Small intestine (tissue), 7 donors: ENCODE measurements at regions not wholly inside any gene's neighbourhood (a gene's known extent, or its start where the extent isn't known, plus 50 kb on each side); places are given as distances from the start of the nearest gene placed in this dataset.

Experiments
- DNase-seq, 2 donors: peaks; one replicate each; pipeline versions ENCODE4 v3.0.0 to v3.0.0-alpha.2; 2013
- FAIRE-seq: peaks from 2 replicates; lab custom pipeline; 2012; peaks lifted over from hg19 to GRCh38; lab: Jason Lieb, UNC
- H3K27ac ChIP-seq, 3 donors: one replicate each; pipeline ENCODE4 v1.5.1; 2013; ENCODE audit warnings: low read length in 2 of 3, mild to moderate bottlenecking in 2 of 3, control low read depth in 1 of 3, inconsistent platforms in 1 of 3, low read depth in 1 of 3, moderate library complexity in 1 of 3
- H3K27me3 ChIP-seq, 3 donors: one replicate each; pipeline ENCODE4 v1.6.1; 2013; ENCODE audit warnings: low read length in 3 of 3, inconsistent platforms in 1 of 3; ENCODE audit not compliant: control insufficient read depth in 3 of 3, insufficient read depth in 3 of 3
- H3K36me3 ChIP-seq, 3 donors: one replicate each; pipeline ENCODE4 v1.6.1; 2013; ENCODE audit warnings: low read length in 3 of 3, inconsistent platforms in 1 of 3, low read depth in 1 of 3, mild to moderate bottlenecking in 1 of 3, moderate library complexity in 1 of 3; ENCODE audit not compliant: control insufficient read depth in 3 of 3, insufficient read depth in 2 of 3
- H3K4me1 ChIP-seq, 3 donors: one replicate each; pipeline ENCODE4 v1.6.1; 2013; ENCODE audit warnings: low read length in 2 of 3, inconsistent platforms in 1 of 3, low read depth in 1 of 3, mild to moderate bottlenecking in 1 of 3, moderate library complexity in 1 of 3; ENCODE audit not compliant: control insufficient read depth in 3 of 3, insufficient read depth in 2 of 3
- H3K4me3 ChIP-seq, 3 donors: one replicate each; pipeline ENCODE4 v1.5.1; 2013; ENCODE audit warnings: low read length in 3 of 3, control low read depth in 1 of 3, inconsistent platforms in 1 of 3, low read depth in 1 of 3, mild to moderate bottlenecking in 1 of 3, moderate library complexity in 1 of 3
- H3K9me3 ChIP-seq, 2 donors: one replicate each; pipeline ENCODE4 v1.6.1; 2013; ENCODE audit warnings: low read depth in 1 of 2, low read length in 1 of 2; ENCODE audit not compliant: control insufficient read depth in 2 of 2, insufficient read depth in 1 of 2
- WGBS, 3 donors: extraction: QIAGEN DNeasy Blood & Tissue Kit; methylation state at CpG; one replicate each; pipeline ENCODE4 v1.1.7; 2013; 5-methylcytosine and 5-hydroxymethylcytosine counted together
- donor health status: healthy with polysubstance abuse.
- donor health status: control.
- donor health status: control.
- donor health status: Bipolar disorder and iron deficiency.
- donor health status: healthy.

GRCh38 chr2:240327566-240327965 lies 107.9 kb upstream of the GPC1 start:
- DNase-seq: no peak

GRCh38 chr2:240328526-240328925 lies 106.9 kb upstream of the GPC1 start:
- H3K27ac ChIP-seq: no peak overlapping the region
- no peak for DNase-seq
- no peaks in the 10 kb centered on the region for H3K36me3 ChIP-seq
- no peaks in the 10 kb centered on the region for H3K27me3 ChIP-seq
- no peak overlapping the region for H3K4me3 ChIP-seq
- H3K4me1 ChIP-seq: no peaks in the 10 kb centered on the region
- 79 to 85% (median 82%) methylated on average over 10 of the region's 10 CpGs for WGBS, 3 donors
- H3K9me3 ChIP-seq: peaks cover 0 to 4% of the 10 kb centered on the region in 2 donors
- no peak for FAIRE-seq

More at GRCh38 chr2:240327566-240327965, 107.9 kb upstream of the GPC1 start:
- Histone ChIP-seq H3K4me3 (no peak overlapping the region), H3K4me1 (no peaks in the 10 kb centered on the region), H3K36me3 (no peaks in the 10 kb centered on the region), H3K27me3 (no peaks in the 10 kb centered on the region), H3K9me3 (peaks cover 0 to 4% of the 10 kb centered on the region in 2 donors), H3K27ac (no peak overlapping the region)
- 85 to 90% (median 86%) methylated on average over 10 of the region's 10 CpGs for WGBS, 3 donors
- FAIRE-seq: no peak

- WGBS, 3 donors: 61 to 80% (median 64%) methylated on average over 10 of the region's 10 CpGs
- Histone ChIP-seq H3K27ac (no peak overlapping the region), H3K9me3 (peaks cover 0 to 4% of the 10 kb centered on the region in 2 donors), H3K27me3 (no peaks in the 10 kb centered on the region), H3K36me3 (no peaks in the 10 kb centered on the region), H3K4me1 (no peaks in the 10 kb centered on the region), H3K4me3 (no peak overlapping the region)
- no peak for FAIRE-seq
- DNase-seq: no peak
Observed at GRCh38 chr2:240329116-240329665, 106.3 kb upstream of the GPC1 start.

GRCh38 chr2:240329778-240330177 lies 105.7 kb upstream of the GPC1 start:
- Histone ChIP-seq H3K36me3 (no peaks in the 10 kb centered on the region), H3K27ac (no peak overlapping the region), H3K9me3 (peaks cover 0 to 4% of the 10 kb centered on the region in 2 donors), H3K4me1 (no peaks in the 10 kb centered on the region), H3K4me3 (no peak overlapping the region), H3K27me3 (no peaks in the 10 kb centered on the region)
- FAIRE-seq: no peak
- 87 to 91% (median 88%) methylated on average over 6 of the region's 6 CpGs for WGBS, 3 donors
- no peak for DNase-seq

- Histone ChIP-seq H3K4me1 (no peaks in the 10 kb centered on the region), H3K36me3 (no peaks in the 10 kb centered on the region), H3K27ac (no peak overlapping the region), H3K9me3 (peaks cover 0 to 4% of the 10 kb centered on the region in 2 donors), H3K27me3 (no peaks in the 10 kb centered on the region), H3K4me3 (no peak overlapping the region)
- 58 to 79% (median 77%) methylated on average over 7 of the region's 7 CpGs for WGBS, 3 donors
- DNase-seq (no peak), FAIRE-seq (no peak)
Observed at GRCh38 chr2:240333985-240334384, 101.5 kb upstream of the GPC1 start.

GRCh38 chr2:240335061-240335460 lies 100.4 kb upstream of the GPC1 start:
- H3K27me3 ChIP-seq: no peaks in the 10 kb centered on the region
- 68 to 79% (median 77%) methylated on average over 3 of the region's 3 CpGs for WGBS, 3 donors
- H3K9me3 ChIP-seq: peaks cover 0 to under 1% of the 10 kb centered on the region in 2 donors
- no peaks in the 10 kb centered on the region for H3K36me3 ChIP-seq
- H3K4me3 ChIP-seq: no peak overlapping the region
- H3K4me1 ChIP-seq: no peaks in the 10 kb centered on the region
- FAIRE-seq (no peak), DNase-seq (no peak)
- H3K27ac ChIP-seq: no peak overlapping the region

- no peak overlapping the region for H3K27ac ChIP-seq
- no peaks in the 10 kb centered on the region for H3K9me3 ChIP-seq
- no peak overlapping the region for H3K4me3 ChIP-seq
- 84 to 91% (median 86%) methylated on average over 4 of the region's 4 CpGs for WGBS, 3 donors
- no peaks in the 10 kb centered on the region for H3K27me3 ChIP-seq
- DNase-seq (no peak), FAIRE-seq (no peak)
- H3K36me3 ChIP-seq: no peaks in the 10 kb centered on the region
- H3K4me1 ChIP-seq: no peaks in the 10 kb centered on the region
Observed at GRCh38 chr2:240336820-240337427, 98.5 kb upstream of the GPC1 start.

GRCh38 chr2:240338274-240338673 lies 97.2 kb upstream of the GPC1 start:
- H3K4me3 ChIP-seq: no peak overlapping the region
- DNase-seq (no peak), FAIRE-seq (no peak)
- no peak overlapping the region for H3K27ac ChIP-seq
- no peaks in the 10 kb centered on the region for H3K36me3 ChIP-seq
- no peaks in the 10 kb centered on the region for H3K4me1 ChIP-seq
- 62 to 73% (median 67%) methylated on average over 2 of the region's 2 CpGs for WGBS, 3 donors
- H3K27me3 ChIP-seq: no peaks in the 10 kb centered on the region
- H3K9me3 ChIP-seq: no peaks in the 10 kb centered on the region
